BLaER1 (cell line): ENCODE measurements at regions not wholly inside any gene's neighbourhood (a gene's known extent, or its start where the extent isn't known, plus 50 kb on each side); places are given as distances from the start of the nearest gene placed in this dataset.
"Not testable (repeated sequence)": the region's sequence is repeated elsewhere in the genome, so short reads cannot be mapped to it uniquely, and the experiment has no call there.

Experiments used
- H3K27ac ChIP-seq: shearing (Covaris generic); formaldehyde crosslinking; 2 replicates; pipeline ENCODE4 v1.8.1; 2022
- H3K27me3 ChIP-seq: shearing (Covaris generic); formaldehyde crosslinking; 2 replicates; pipeline ENCODE4 v1.8.1; 2022
- H3K36me3 ChIP-seq: shearing (Covaris generic); formaldehyde crosslinking; 2 replicates; pipeline ENCODE4 v1.8.1; 2022
- H3K4me1 ChIP-seq: shearing (Covaris generic); formaldehyde crosslinking; 2 replicates; pipeline ENCODE4 v1.8.1; 2022
- H3K4me2 ChIP-seq: shearing (Covaris generic); formaldehyde crosslinking; 2 replicates; pipeline ENCODE4 v1.8.1; 2022
- H3K4me3 ChIP-seq: shearing (Covaris generic); formaldehyde crosslinking; 2 replicates; pipeline ENCODE4 v1.8.1; 2022
- H3K9ac ChIP-seq: shearing (Covaris generic); formaldehyde crosslinking; 2 replicates; pipeline ENCODE4 v1.8.1; 2022
- H3K9me3 ChIP-seq: shearing (Covaris generic); formaldehyde crosslinking; 2 replicates; pipeline ENCODE4 v1.8.1; 2022
- H4K20me1 ChIP-seq: shearing (Covaris generic); formaldehyde crosslinking; 2 replicates; pipeline ENCODE4 v1.8.1; 2022
- Cebpa-rat ChIP-seq: shearing (Covaris generic); IDR thresholded peaks from 2 replicates; pipeline ENCODE4 v1.8.1; 2022

DNA sequence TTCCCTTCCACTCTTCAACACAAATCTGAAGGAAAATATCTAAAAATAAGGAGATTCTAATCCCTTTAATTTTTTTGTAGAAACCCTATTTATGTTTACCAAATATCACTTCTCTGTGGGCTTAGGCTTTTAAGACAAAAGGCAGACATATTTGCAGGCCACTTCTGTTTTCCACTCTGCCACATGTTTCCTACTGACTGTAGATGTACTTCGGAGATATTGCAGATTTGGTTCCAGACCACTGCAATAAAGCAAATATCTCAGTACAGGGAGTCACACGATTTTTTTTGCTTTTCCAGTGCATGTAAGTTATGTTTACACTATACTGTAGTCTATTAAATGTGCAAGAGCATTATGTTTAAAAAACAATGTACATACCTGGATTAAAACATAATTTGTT is 219.0 kb downstream of the SREK1 start:
- H3K4me3 ChIP-seq, result no peak overlapping the region
- no peak overlapping the region for H3K27ac ChIP-seq
- H3K27me3 ChIP-seq, result no peaks in the 10 kb centered on the region
- no peak for TF ChIP-seq Cebpa-rat
- no peaks in the 10 kb centered on the region for H4K20me1 ChIP-seq
- no peak overlapping the region for H3K4me2 ChIP-seq
- H3K9ac ChIP-seq, result no peak overlapping the region
- H3K4me1 ChIP-seq, result no peaks in the 10 kb centered on the region
- H3K36me3 ChIP-seq, result no peaks in the 10 kb centered on the region
- H3K9me3 ChIP-seq, result no peaks in the 10 kb centered on the region

DNA sequence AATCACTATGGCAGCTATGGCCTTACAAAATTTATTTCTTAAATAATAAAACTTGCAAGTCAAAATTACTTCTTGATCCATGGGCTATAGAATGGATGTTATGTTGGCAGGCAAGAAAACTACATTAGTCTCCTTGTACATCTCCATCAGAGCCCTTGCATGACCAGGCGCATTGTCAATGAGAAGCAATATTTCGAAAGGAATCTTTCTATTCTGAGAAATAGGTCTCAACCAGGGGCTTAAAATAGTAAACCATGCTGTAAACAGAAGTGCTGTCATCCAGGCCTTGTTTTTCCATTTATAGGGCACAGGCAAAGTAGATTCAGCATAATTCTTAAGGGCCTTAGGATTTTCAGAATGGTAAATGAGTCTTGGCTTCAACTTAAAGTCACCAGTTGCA is 220.1 kb downstream of the SREK1 start:
- Histone ChIP-seq H3K4me2 (no peak overlapping the region), H3K36me3 (no peaks in the 10 kb centered on the region), H3K27ac (no peak overlapping the region), H3K9ac (no peak overlapping the region), H3K9me3 (no peaks in the 10 kb centered on the region), H3K4me3 (no peak overlapping the region), H3K27me3 (no peaks in the 10 kb centered on the region), H4K20me1 (no peaks in the 10 kb centered on the region), H3K4me1 (no peaks in the 10 kb centered on the region)
- TF ChIP-seq Cebpa-rat, result no peak

DNA sequence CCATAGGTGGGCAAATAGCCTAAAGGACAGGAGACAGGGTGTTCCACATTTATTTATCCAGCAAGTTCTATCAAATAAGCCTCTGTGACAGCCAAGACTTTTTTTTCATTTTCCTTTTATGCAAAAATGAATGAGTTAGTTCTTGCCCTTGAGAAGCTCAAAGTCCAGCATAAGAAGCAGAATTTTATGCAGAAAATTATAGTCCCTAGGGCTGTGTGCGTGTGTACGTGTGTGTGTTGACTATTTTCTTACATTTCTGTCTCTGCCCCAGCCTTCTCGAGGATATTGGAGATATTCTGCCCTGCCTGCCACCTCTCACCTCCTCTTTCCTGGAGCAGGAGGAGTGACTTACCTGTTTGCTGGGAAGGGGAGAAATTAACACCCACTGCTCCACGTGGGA is 221.9 kb downstream of the SREK1 start:
- H3K27me3 ChIP-seq, result no peaks in the 10 kb centered on the region
- no peaks in the 10 kb centered on the region for H3K36me3 ChIP-seq
- no peaks in the 10 kb centered on the region for H3K9me3 ChIP-seq
- H3K9ac ChIP-seq, result no peak overlapping the region
- no peak overlapping the region for H3K4me3 ChIP-seq
- H3K4me2 ChIP-seq, result no peak overlapping the region
- no peak overlapping the region for H3K27ac ChIP-seq
- no peaks in the 10 kb centered on the region for H3K4me1 ChIP-seq
- TF ChIP-seq Cebpa-rat, result no peak
- H4K20me1 ChIP-seq, result no peaks in the 10 kb centered on the region

DNA sequence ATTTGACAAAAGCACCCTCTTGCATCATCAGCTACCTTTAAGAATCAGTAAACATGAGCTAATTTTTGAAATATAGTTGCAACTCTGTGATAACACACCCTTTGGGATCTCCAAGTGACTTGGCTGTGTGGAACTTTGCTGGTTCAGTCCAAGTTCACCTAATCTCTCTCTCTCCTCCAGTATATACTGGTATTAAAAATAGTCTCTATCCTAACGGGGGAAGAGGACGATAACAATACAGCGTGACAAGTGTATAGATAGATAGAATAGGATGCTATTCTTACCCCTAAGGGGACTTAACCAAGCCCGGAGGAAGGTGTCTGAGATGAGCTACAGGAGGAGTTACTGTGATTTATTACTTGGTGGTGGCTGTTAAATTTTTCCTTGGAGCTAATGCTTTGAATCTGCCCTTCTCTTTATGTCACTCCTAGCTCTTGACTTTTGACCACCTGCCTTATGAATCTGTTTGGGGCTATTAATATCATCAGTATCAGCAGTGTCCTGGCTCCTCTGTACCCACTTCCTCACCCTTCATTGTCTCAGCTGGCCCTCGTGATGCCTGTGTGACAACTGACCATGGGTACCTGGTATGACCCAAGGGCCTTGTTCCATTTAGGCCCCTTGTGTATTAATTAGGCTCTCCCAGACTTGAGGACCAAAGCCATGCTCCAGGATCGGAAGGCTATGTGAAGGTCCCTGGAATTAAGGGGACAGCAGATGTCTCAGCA is 223.9 kb downstream of the SREK1 start:
- Histone ChIP-seq H3K9me3 (no peaks in the 10 kb centered on the region), H3K4me1 (0 out of 2 replicates have a peak, but pooled peaks cover 8% of the 10 kb centered on the region), H3K27ac (no peak overlapping the region), H3K9ac (no peak overlapping the region), H3K4me2 (no peak overlapping the region), H4K20me1 (no peaks in the 10 kb centered on the region), H3K36me3 (no peaks in the 10 kb centered on the region), H3K27me3 (no peaks in the 10 kb centered on the region), H3K4me3 (no peak overlapping the region)
- no peak for TF ChIP-seq Cebpa-rat

DNA sequence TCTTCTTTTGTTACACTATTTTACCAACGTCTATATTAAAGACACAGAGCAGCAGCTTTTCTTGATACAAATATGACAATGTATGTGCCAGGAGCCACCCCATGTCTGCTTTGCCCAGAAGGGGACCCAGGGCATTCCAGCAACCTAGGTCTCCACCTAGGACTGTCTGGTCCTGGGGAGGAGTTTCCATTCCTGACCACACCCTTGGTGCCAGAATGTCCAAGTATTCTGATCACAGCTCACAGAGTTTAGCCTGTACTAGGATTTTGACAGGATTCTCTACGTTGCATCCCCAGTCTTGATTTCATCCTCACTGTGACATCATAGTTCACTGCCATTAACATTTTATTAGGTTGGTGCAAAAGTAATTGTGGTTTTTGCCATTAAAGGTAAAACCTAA is 224.7 kb downstream of the SREK1 start:
- Histone ChIP-seq H3K9ac (no peak overlapping the region), H3K36me3 (no peaks in the 10 kb centered on the region), H4K20me1 (no peaks in the 10 kb centered on the region), H3K4me3 (no peak overlapping the region), H3K9me3 (no peaks in the 10 kb centered on the region), H3K4me2 (no peak overlapping the region), H3K27me3 (no peaks in the 10 kb centered on the region), H3K27ac (no peak overlapping the region), H3K4me1 (0 out of 2 replicates have a peak, but pooled peaks cover 8% of the 10 kb centered on the region)
- TF ChIP-seq Cebpa-rat, result no peak

DNA sequence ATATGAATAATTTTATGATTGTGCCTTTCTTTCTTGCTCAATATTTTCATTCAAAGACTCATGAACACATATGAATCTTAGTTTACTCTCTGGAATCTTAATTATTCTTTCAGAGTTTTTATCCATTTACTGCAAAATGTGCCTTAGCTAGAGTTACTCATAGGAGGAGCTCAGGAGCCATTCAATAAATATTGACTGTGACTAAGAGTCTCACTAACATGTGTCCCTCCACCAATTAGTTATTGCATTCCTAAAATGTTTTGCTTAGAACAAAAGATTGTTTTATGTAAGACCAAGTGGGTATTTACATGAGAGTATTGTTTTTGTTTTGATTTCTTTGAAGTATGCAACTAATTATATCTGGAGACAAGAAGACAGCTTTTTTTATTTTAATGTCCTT is 218.4 kb upstream of the MAST4 start:
- Histone ChIP-seq H3K36me3 (no peaks in the 10 kb centered on the region), H3K4me3 (no peak overlapping the region), H4K20me1 (no peaks in the 10 kb centered on the region), H3K9ac (no peak overlapping the region), H3K27ac (no peak overlapping the region), H3K9me3 (peaks cover 14% of the 10 kb centered on the region; the same call in 1 of the 2 replicates), H3K4me2 (no peak overlapping the region), H3K27me3 (no peaks in the 10 kb centered on the region), H3K4me1 (no peaks in the 10 kb centered on the region)
- TF ChIP-seq Cebpa-rat, result no peak

DNA sequence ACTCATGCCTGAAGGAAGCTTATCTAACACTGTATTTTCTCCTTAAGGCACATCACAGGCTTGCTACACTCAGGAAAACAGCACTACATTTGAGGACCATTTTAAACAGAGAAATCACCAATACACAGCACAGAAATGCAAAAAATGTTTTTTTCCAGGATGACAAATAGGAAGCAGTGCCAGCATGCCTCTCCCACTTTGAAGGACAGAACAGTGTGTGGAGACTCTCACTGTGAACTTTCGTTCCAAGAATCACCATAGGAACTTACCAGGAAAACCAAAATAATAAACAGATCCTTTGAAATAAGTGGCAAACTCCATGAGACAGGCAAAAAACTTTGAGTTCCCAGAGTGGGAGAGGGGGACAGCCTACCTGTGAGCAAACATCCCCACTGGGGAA is 217.8 kb upstream of the MAST4 start:
- H3K9me3 ChIP-seq, result peaks cover 14% of the 10 kb centered on the region; the same call in 1 of the 2 replicates
- H3K27ac ChIP-seq, result no peak overlapping the region
- no peaks in the 10 kb centered on the region for H3K36me3 ChIP-seq
- no peak overlapping the region for H3K4me3 ChIP-seq
- H4K20me1 ChIP-seq, result no peaks in the 10 kb centered on the region
- H3K4me2 ChIP-seq, result no peak overlapping the region
- no peak for TF ChIP-seq Cebpa-rat
- no peak overlapping the region for H3K9ac ChIP-seq
- no peaks in the 10 kb centered on the region for H3K4me1 ChIP-seq
- no peaks in the 10 kb centered on the region for H3K27me3 ChIP-seq

DNA sequence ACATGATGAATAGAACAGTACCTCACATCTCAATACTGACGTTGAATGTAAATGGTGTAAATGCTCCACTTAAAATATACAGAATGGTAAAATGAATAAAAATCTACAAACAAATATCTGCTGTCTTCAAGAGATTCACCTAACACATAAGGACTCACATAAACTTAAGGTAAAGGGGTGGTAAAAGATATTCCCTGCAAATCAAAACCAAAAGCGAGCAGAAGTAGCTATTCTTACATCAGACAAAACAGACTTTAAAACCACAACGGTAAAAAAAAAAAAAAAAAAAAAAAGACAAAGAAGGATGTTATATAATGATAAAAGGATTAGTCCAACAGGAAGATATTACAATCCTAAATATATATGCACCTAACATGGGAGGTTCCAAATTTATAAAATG is 214.0 kb upstream of the MAST4 start:
- no peaks in the 10 kb centered on the region for H3K36me3 ChIP-seq
- no peak for TF ChIP-seq Cebpa-rat
- no peaks in the 10 kb centered on the region for H3K4me1 ChIP-seq
- H3K27ac ChIP-seq, result no peak overlapping the region
- H4K20me1 ChIP-seq, result no peaks in the 10 kb centered on the region
- peaks cover 14% of the 10 kb centered on the region; the same call in 1 of the 2 replicates for H3K9me3 ChIP-seq
- no peaks in the 10 kb centered on the region for H3K27me3 ChIP-seq
- H3K4me2 ChIP-seq, result no peak overlapping the region
- no peak overlapping the region for H3K4me3 ChIP-seq
- H3K9ac ChIP-seq, result no peak overlapping the region

DNA sequence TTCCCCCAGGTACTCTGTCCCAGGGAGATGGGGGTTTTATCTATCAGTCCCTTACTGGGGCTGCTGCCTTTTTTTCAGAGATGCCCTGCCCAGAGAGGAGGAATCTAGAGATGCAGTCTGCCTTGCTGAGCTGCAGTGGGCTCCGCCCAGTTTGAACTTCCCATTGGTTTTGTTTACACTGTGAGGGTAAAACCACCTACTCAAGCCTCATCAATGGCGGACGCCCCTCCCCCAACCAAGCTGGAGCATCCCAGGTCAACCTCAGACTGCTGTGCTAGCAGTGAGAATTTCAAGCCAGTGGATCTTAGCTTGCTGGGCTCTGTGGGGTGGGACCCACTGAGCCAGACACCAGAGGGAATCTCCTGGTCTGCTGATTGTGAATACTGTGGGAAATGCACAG is 191.0 kb upstream of the MAST4 start:
- not testable (repeated sequence) for H3K36me3 ChIP-seq, H3K27ac ChIP-seq, H3K4me2 ChIP-seq, H4K20me1 ChIP-seq, H3K4me3 ChIP-seq, H3K4me1 ChIP-seq, H3K27me3 ChIP-seq, H3K9ac ChIP-seq
- peaks cover 15% of the 10 kb centered on the region; the same call in 1 of the 2 replicates for H3K9me3 ChIP-seq

DNA sequence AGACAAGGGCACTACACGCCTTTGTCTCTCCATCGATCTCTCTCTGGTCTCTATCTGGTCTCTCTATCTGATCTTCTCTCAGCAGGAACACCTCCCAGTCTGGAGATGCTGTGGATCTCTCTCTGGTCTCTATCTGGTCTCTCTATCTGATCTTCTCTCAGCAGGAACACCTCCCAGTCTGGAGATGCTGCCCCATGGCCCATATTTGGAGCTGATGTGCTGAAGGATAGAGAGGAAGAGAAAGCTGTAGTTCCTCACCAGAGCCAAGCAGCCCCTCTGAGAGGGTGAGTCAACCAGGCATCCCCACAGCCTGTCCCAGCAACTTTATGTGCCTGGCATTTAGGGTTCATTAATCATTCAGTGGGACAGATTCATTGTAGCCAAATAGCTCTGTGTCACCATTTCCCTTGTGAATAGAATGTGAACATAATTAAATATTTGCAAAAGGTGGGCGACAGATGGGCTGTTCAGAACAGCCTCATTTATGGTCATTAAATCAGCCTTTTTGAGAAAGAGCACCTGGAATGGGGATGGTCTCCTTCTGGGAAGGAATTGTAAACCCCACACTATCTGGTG is 189.3 kb upstream of the MAST4 start:
- no peaks in the 10 kb centered on the region for H3K36me3 ChIP-seq
- no peak for TF ChIP-seq Cebpa-rat
- H3K27ac ChIP-seq, result no peak overlapping the region
- H3K4me3 ChIP-seq, result no peak overlapping the region
- no peaks in the 10 kb centered on the region for H3K4me1 ChIP-seq
- no peaks in the 10 kb centered on the region for H4K20me1 ChIP-seq
- H3K9me3 ChIP-seq, result peaks cover 15% of the 10 kb centered on the region; the same call in 1 of the 2 replicates
- no peak overlapping the region for H3K9ac ChIP-seq
- H3K4me2 ChIP-seq, result no peak overlapping the region
- H3K27me3 ChIP-seq, result no peaks in the 10 kb centered on the region
